SK-N-SH treated with all-trans-retinoic acid at 6 μM for 48 hours (cell line): ENCODE measurements at regions not wholly inside any gene's neighbourhood (a gene's known extent, or its start where the extent isn't known, plus 50 kb on each side); places are given as distances from the start of the nearest gene placed in this dataset.

Experiments
- ISL1 ChIP-seq: fragments of 250-450 bp; sonication (Bioruptor Pico); IDR thresholded peaks from 2 replicates; pipeline ENCODE4 v2.1.2; 2022; ENCODE audit warnings: mild to moderate bottlenecking, moderate library complexity
- PATZ1 ChIP-seq: fragments of 250-450 bp; sonication (Bioruptor Pico); IDR thresholded peaks from 2 replicates; pipeline ENCODE4 v1.8.0; 2020; ENCODE audit warnings: mild to moderate bottlenecking, moderate library complexity, borderline replicate concordance
- PPARA ChIP-seq: fragments of 250-450 bp; sonication (Bioruptor Pico); IDR thresholded peaks from 2 replicates; pipeline ENCODE4 v1.5.0; 2020; ENCODE audit warnings: mild to moderate bottlenecking, borderline replicate concordance
- TCF4 ChIP-seq: fragments of 250-450 bp; sonication (Bioruptor Pico); IDR thresholded peaks from 2 replicates; pipeline ENCODE4 v1.8.0; 2021; ENCODE audit warnings: mild to moderate bottlenecking, moderate library complexity, borderline replicate concordance
- ZC3H10 ChIP-seq: fragments of 250-450 bp; sonication (Bioruptor Pico); IDR thresholded peaks from 2 replicates; pipeline ENCODE4 v1.5.1; 2021; ENCODE audit warnings: mild to moderate bottlenecking, moderate library complexity
- ZFP3 ChIP-seq: fragments of 250-450 bp; sonication (Bioruptor Pico); IDR thresholded peaks from 2 replicates; pipeline ENCODE4 v1.5.0; 2020; ENCODE audit warnings: mild to moderate bottlenecking, moderate library complexity
- ZNF70 ChIP-seq: fragments of 450-650 bp; formaldehyde crosslinking; IDR thresholded peaks from 2 replicates; pipeline ENCODE4 v1.5.0; 2020; ENCODE audit warnings: mild to moderate bottlenecking, moderate library complexity
- ZNF8 ChIP-seq: fragments of 450-650 bp; formaldehyde crosslinking; IDR thresholded peaks from 2 replicates; pipeline ENCODE4 v1.5.0; 2020; ENCODE audit warnings: mild to moderate bottlenecking, moderate library complexity
- TF ChIP-seq, protein P1 (sequence below): fragments of 250-450 bp; sonication (Bioruptor Pico); IDR thresholded peaks from 2 replicates; pipeline ENCODE4 v1.5.1; 2020; ENCODE audit warnings: low read depth, mild to moderate bottlenecking, moderate library complexity

DNA sequence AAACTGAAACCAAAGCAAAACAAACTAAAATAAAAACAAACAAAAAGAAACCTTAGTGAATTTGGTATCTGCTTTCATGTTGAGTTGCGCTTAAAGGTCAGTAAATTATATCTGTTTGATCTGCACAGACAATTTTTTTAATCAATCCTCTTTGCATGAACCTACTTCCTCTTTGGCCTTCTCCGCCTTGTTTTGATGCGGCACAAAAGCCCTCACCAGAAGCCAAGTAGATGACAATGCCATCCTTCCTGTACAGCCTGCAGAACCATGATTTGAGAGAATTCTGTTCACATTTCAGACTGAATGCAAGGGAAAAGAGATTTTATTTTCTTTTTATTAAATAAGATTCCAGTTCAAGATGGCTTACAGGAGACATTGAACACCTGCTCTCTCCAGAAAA is 473.6 kb upstream of the FTMT start:
- TF ChIP-seq ZNF8 (no peak), ZFP3 (CRISPR knock-in tag) (no peak), TCF4 (CRISPR knock-in tag) (no peak), PATZ1 (CRISPR knock-in tag) (no peak), ISL1 (CRISPR knock-in tag) (no peak), PPARA (CRISPR knock-in tag) (no peak), ZC3H10 (no peak), ZNF70 (CRISPR knock-in tag) (no peak)
- TF ChIP-seq, protein P1, sequence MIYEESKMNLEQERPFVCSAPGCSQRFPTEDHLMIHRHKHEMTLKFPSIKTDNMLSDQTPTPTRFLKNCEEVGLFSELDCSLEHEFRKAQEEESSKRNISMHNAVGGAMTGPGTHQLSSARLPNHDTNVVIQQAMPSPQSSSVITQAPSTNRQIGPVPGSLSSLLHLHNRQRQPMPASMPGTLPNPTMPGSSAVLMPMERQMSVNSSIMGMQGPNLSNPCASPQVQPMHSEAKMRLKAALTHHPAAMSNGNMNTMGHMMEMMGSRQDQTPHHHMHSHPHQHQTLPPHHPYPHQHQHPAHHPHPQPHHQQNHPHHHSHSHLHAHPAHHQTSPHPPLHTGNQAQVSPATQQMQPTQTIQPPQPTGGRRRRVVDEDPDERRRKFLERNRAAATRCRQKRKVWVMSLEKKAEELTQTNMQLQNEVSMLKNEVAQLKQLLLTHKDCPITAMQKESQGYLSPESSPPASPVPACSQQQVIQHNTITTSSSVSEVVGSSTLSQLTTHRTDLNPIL (CRISPR knock-in tag), result no peak
